Breast epithelium (tissue), 3 donors: ENCODE measurements at regions not wholly inside any gene's neighbourhood (a gene's known extent, or its start where the extent isn't known, plus 50 kb on each side); places are given as distances from the start of the nearest gene placed in this dataset.

Experiments
- POLR2A ChIP-seq: fragments of 450-650 bp; IDR thresholded peaks from one replicate; pipeline ENCODE4 v1.6.1; 2016; ENCODE audit warnings: antibody characterized with exemption, mild to moderate bottlenecking, moderate library complexity
- POLR2AphosphoS5 ChIP-seq, 3 donors: sonication (generic); formaldehyde crosslinking; IDR thresholded peaks; one replicate each; pipeline ENCODE4 v1.6.1; 2017; ENCODE audit warnings: antibody characterized with exemption in 3 of 3
- TF ChIP-seq, protein P1 (sequence below), 3 donors: fragments of 450-650 bp; IDR thresholded peaks; one replicate each; pipeline ENCODE4 v1.5.1; 2016 to 2017; ENCODE audit warnings: antibody characterized with exemption in 3 of 3, mild to moderate bottlenecking in 3 of 3, moderate library complexity in 3 of 3

GRCh38 chr2:19171409-19171808 lies 187.0 kb downstream of the OSR1 start:
- TF ChIP-seq, protein P1, sequence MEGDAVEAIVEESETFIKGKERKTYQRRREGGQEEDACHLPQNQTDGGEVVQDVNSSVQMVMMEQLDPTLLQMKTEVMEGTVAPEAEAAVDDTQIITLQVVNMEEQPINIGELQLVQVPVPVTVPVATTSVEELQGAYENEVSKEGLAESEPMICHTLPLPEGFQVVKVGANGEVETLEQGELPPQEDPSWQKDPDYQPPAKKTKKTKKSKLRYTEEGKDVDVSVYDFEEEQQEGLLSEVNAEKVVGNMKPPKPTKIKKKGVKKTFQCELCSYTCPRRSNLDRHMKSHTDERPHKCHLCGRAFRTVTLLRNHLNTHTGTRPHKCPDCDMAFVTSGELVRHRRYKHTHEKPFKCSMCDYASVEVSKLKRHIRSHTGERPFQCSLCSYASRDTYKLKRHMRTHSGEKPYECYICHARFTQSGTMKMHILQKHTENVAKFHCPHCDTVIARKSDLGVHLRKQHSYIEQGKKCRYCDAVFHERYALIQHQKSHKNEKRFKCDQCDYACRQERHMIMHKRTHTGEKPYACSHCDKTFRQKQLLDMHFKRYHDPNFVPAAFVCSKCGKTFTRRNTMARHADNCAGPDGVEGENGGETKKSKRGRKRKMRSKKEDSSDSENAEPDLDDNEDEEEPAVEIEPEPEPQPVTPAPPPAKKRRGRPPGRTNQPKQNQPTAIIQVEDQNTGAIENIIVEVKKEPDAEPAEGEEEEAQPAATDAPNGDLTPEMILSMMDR (IDR thresholded peaks at IDR 0.05): no peak
- TF ChIP-seq POLR2AphosphoS5 (IDR thresholded peaks at IDR 0.05) (no peak), POLR2A (no peak)
